Adrenal gland (tissue), 9 donors: ENCODE measurements at regions not wholly inside any gene's neighbourhood (a gene's known extent, or its start where the extent isn't known, plus 50 kb on each side); places are given as distances from the start of the nearest gene placed in this dataset.
"Not testable (repeated sequence)": the region's sequence is repeated elsewhere in the genome, so short reads cannot be mapped to it uniquely, and the experiment has no call there.

ENCODE experiments used
- DNase-seq, 7 donors: peaks; one replicate each; pipeline ENCODE4 v3.0.0-alpha.2; 2019 to 2020
- H3K27ac ChIP-seq, 5 donors: fragments of 200-600 bp; sonication (generic) in 4 of 5; 1 replicate in 3 of 5; 2 replicates in 2 of 5; pipeline versions ENCODE4 v1.5.1 to v1.8.0; 2016 to 2020; ENCODE audit warnings: mild to moderate bottlenecking in 1 of 5
- H3K27me3 ChIP-seq: fragments of 200-600 bp; 2 replicates; pipeline ENCODE4 v1.8.0; 2021
- H3K36me3 ChIP-seq, 2 donors: fragments of 200-600 bp; replicated peaks in 1 of 2; 1 replicate in 1 of 2; 2 replicates in 1 of 2; pipeline versions ENCODE4 v1.5.1 to v1.8.0; 2018 to 2022
- H3K4me1 ChIP-seq, 2 donors: fragments of 200-600 bp; replicated peaks in 1 of 2; 1 replicate in 1 of 2; 2 replicates in 1 of 2; pipeline versions ENCODE4 v1.5.1 to v1.8.0; 2018 to 2021
- H3K4me3 ChIP-seq, 4 donors: fragments of 200-600 bp; sonication (generic) in 3 of 4; one replicate each; pipeline ENCODE4 v1.5.1; 2016 to 2018
- H3K9me3 ChIP-seq, 3 donors: fragments of 200-600 bp; sonication (generic) in 1 of 3; replicated peaks in 1 of 3; 1 replicate in 2 of 3; 2 replicates in 1 of 3; pipeline versions ENCODE4 v1.5.1 to v1.8.0; 2016 to 2021
- CTCF ChIP-seq, 6 experiments: fragments of 450-650 bp in 4 of 6; fragments of 200-600 bp in 2 of 6; sonication (generic) in 1 of 6; IDR thresholded peaks; 1 replicate in 5 of 6; 2 replicates in 1 of 6; pipeline versions ENCODE4 v1.5.1 to v1.8.0; 2016 to 2021; ENCODE audit warnings: antibody characterized with exemption in 6 of 6, mild to moderate bottlenecking in 2 of 6, moderate library complexity in 1 of 6
- POLR2A ChIP-seq, 2 donors: fragments of 450-650 bp; IDR thresholded peaks; one replicate each; pipeline ENCODE4 v1.6.1; 2017; ENCODE audit warnings: antibody characterized with exemption in 2 of 2, mild to moderate bottlenecking in 2 of 2, moderate library complexity in 1 of 2
- whole genome bisulfite sequencing, 4 donors: extraction: QIAGEN DNeasy Blood & Tissue Kit in 2 of 4; methylation state at CpG; one replicate each; pipeline versions ENCODE4 v1.1.5 to v1.1.7; 2013 to 2017; 5-methylcytosine and 5-hydroxymethylcytosine counted together
- intact Hi-C, 2 donors: fragments of 100-400 bp; cut with DNase I; formaldehyde crosslinking; loops; one replicate each; pipeline versions ENCODE4 v1.14.1 to v1.15.0; 2022 to 2023
- donor health status: healthy with polysubstance abuse.
- donor health status: Bipolar disorder and iron deficiency.
- donor health status: DM: yes; HTN: yes; CAD: no.
- donor health status: DM: no; HTN: no; CAD: no.
- donor health status: DM: no; HTN: no; CAD: no.

DNA sequence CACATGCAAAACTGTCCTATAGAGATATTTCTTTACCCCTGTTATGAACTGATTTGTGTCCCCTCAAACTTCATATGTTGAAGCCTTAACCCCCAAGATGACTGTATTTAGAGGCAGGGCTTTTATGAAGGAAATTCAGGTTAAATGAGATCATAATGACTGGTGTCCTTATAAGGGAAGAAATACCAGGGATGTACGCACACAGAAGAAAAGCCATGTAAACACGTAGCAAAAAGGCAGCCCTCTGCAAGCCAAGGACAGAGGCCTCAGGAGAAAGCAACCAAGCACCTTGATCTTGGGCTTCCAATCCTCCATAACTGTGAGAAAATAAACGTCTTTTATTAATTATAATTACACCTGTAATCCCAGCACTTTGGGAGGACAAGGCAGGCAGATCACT is 101.3 kb upstream of the NDUFV2 start:
- intact Hi-C loops: no loop called here
- no peak for DNase-seq
- Histone ChIP-seq H3K27me3 (peaks cover 16% of the 10 kb centered on the region), H3K9me3 (no peaks in the 10 kb centered on the region), H3K4me1 (no peaks in the 10 kb centered on the region), H3K27ac (no peak overlapping the region), H3K4me3 (no peak overlapping the region), H3K36me3 (no peaks in the 10 kb centered on the region)
- TF ChIP-seq POLR2A (IDR thresholded peaks at IDR 0.05) (no peak), CTCF (IDR thresholded peaks at IDR 0.05) (no peak)
- 63 to 77% (median 67%) methylated on average over 3 of the region's 3 CpGs for WGBS, 4 donors

DNA sequence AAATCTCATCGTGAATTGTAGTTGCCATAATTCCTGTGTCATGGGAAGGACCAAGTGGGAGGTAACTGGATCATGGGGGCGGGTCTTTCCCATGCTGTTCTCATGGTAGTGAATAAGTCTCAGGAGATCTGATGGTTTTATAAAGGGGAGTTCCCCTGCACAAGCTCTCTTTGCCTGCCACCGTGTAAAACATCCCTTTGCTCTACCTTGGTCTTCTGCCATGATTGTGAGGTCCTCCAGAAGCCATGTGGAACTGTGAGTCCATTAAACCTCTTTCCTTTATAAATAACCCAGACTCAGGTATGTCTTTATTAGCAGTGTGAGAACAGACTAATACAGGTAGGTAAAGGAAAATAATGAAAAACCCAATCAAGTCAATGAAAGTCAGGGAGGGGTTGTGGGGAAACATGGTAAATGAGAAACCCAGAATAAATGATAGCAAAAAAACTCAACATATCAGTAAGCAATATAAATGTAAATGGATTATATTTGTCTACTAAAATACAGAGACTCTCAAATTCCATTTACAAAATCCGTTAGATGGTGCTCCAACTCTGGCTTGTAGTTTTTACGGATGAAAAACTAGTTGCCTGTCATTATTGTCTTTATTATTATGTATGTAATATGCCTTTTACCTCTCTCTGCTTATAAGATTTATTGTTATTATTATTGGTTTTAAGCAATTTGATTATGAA is 98.9 kb upstream of the NDUFV2 start:
- Histone ChIP-seq H3K4me3 (no peak overlapping the region), H3K9me3 (no peaks in the 10 kb centered on the region), H3K36me3 (no peaks in the 10 kb centered on the region), H3K27ac (no peak overlapping the region), H3K27me3 (peaks cover 16% of the 10 kb centered on the region), H3K4me1 (no peaks in the 10 kb centered on the region)
- no peak for DNase-seq
- intact Hi-C loops: no loop called here
- 85 to 90% (median 87%) methylated on average over 5 of the region's 5 CpGs for WGBS, 4 donors
- TF ChIP-seq POLR2A (IDR thresholded peaks at IDR 0.05) (no peak), CTCF (IDR thresholded peaks at IDR 0.05) (no peak)

GRCh38 chr18:9004308-9004707 is 98.2 kb upstream of the NDUFV2 start:
- H3K9me3 ChIP-seq, H3K4me1 ChIP-seq, intact Hi-C loops, H3K4me3 ChIP-seq, H3K27ac ChIP-seq, DNase-seq, H3K36me3 ChIP-seq: not testable (repeated sequence)
- peaks cover 16% of the 10 kb centered on the region for H3K27me3 ChIP-seq
- WGBS, 4 donors: 85 to 95% (median 90%) methylated on average over 2 of the region's 2 CpGs

GRCh38 chr18:9007700-9008099 is 94.8 kb upstream of the NDUFV2 start:
- H3K9me3 ChIP-seq, H3K27me3 ChIP-seq, intact Hi-C loops, H3K4me3 ChIP-seq, H3K27ac ChIP-seq, H3K4me1 ChIP-seq, DNase-seq, H3K36me3 ChIP-seq: not testable (repeated sequence)
- 50 to 88% (median 68%) methylated on average over 3 of the region's 3 CpGs for WGBS, 4 donors

DNA sequence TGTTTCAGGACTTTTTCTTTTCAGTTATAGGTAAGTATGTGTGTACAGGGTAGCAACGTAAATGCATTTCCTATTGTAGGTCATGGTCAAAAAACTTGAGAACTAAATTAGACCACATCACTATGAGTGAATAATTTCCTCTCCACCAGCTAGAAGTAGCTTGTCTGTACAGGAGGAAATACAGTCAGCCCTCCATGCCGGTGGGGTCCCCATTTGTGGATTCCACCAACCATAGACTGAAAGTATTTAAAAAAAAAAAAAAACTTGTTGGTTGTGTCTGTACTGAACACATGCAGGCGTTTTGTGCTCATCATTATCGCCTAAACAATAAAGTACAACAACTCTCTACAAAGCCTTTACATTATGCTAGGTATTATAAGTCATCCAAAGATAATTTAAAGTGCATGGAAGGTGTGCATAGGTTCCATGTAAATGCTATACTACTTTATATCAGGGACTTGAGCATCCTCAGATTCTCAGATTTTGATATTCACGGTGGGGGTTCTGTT is 94.2 kb upstream of the NDUFV2 start:
- intact Hi-C loops: no loop called here
- Histone ChIP-seq H3K4me3 (no peak overlapping the region), H3K9me3 (no peaks in the 10 kb centered on the region), H3K27ac (no peak overlapping the region), H3K4me1 (no peaks in the 10 kb centered on the region), H3K36me3 (no peaks in the 10 kb centered on the region), H3K27me3 (no peaks in the 10 kb centered on the region)
- no peak for DNase-seq
- no peak for TF ChIP-seq CTCF (IDR thresholded peaks at IDR 0.05)
- TF ChIP-seq POLR2A (IDR thresholded peaks at IDR 0.05): no peak
- WGBS, 4 donors: 72 to 81% (median 76%) methylated on average over 5 of the region's 5 CpGs
